ENCODE measurements at regions not wholly inside any gene's neighbourhood (a gene's known extent, or its start where the extent isn't known, plus 50 kb on each side); places are given as distances from the start of the nearest gene placed in this dataset.
A peak's percentile ranks its signal among the peaks of the same experiment; 100 is the strongest.

DNA sequence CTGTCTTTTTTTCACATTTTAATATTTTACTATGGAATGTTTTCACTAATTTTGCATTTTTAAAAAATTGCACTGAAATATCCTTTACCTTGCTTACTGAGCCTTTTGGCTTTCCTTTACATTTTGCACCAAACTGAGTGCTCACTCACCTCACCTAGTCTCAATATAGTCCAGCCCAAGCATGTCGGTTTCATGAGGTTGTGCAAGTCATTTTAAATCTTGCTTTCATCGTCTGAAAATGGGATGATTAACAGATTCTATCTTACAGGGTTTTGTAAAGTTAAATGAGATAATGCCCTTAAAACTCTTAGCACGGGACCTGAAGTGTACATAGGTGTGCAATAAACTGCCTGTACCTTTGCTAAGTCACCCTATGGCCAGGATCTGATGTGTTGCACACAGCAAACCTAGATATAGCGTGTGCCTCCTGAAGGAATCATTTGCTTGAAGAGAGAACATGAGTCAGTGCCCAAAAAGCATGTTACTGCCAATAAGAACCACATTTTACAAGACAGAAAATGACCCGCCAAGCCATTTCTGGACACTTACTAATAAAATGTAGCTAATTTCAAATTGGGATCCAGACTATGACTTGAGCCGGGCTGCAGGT, 199.8 kb downstream of the JCAD start:
- peak; percentile 50 for DNase-seq (ENCODE audit: low read depth)
- no peak for TF ChIP-seq CTCF (IDR thresholded peaks at IDR 0.05; ENCODE audit: insufficient read depth, low read length)
- H3K4me3 ChIP-seq (ENCODE audit: low read depth, low read length) = no peak overlapping the region

DNA sequence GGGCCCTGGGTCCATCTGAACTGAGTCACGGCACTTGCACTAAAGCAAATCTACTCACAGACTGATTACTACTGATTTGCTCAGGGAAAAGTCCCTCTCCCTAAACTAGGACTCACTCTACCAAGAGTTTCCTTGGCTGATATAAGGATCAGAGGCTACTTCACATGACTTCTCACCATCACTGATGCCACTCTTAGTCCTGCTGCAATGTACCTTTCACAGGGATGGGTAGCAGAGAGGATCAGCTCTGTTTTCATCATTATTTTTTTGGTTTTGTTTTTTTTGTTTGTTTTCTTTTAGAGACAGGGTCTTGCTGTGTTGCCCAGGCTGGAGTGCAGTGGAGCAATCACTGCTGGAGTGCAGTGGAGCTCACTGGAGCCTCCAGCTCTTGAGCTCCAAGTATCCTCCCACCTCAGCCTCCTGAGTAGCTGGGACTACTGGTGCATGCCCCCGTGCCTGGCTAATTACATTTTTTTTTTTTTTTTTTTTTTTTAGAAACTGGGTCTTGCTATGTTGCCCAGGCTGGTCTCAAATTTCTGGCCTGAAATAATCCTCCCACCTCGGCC, 200.6 kb downstream of the JCAD start:
- no peak overlapping the region for H3K4me3 ChIP-seq (ENCODE audit: low read depth, low read length)
- DNase-seq (ENCODE audit: low read depth) = no peak
- TF ChIP-seq CTCF (IDR thresholded peaks at IDR 0.05; ENCODE audit: insufficient read depth, low read length) = no peak

GRCh38 chr10:29857843-29858701, 201.3 kb downstream of the JCAD start:
- TF ChIP-seq CTCF (IDR thresholded peaks at IDR 0.05; ENCODE audit: insufficient read depth, low read length) = peak; percentile 79
- DNase-seq (ENCODE audit: low read depth) = peak; percentile 76

DNA sequence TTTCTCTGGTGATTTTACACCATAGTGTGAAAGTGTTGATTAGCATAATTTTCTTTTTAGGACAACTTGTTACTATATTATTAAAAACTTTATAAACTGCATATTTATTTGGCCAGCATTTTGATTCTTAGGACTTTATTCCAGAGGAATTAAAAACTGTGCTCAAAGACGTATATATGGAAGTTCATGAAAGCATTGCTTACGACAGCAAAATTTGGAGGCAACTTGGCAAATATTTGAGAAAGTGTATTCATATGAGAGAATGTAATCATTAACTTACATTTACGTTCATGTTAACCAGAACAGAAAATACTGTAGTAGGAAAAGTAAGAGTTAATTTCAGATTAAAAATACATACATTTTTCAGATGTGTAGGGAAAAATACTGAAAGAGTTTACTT, 203.1 kb downstream of the JCAD start:
- no peak overlapping the region for H3K4me3 ChIP-seq (ENCODE audit: low read depth, low read length)
- no peak for DNase-seq (ENCODE audit: low read depth)
- TF ChIP-seq CTCF (IDR thresholded peaks at IDR 0.05; ENCODE audit: insufficient read depth, low read length) = no peak

More at GRCh38 chr10:29857843-29858701, 201.3 kb downstream of the JCAD start:
- H3K4me3 ChIP-seq (ENCODE audit: low read depth, low read length) = no peak overlapping the region

- no peak for DNase-seq (ENCODE audit: low read depth)
- no peak for TF ChIP-seq CTCF (IDR thresholded peaks at IDR 0.05; ENCODE audit: insufficient read depth, low read length)
- no peak overlapping the region for H3K4me3 ChIP-seq (ENCODE audit: low read depth, low read length)
These were observed 205.5 kb downstream of the JCAD start for GRCh38 chr10:29853913-29854312.

- H3K4me3 ChIP-seq (ENCODE audit: low read depth, low read length) = no peak overlapping the region
- DNase-seq (ENCODE audit: low read depth) = no peak
- no peak for TF ChIP-seq CTCF (IDR thresholded peaks at IDR 0.05; ENCODE audit: insufficient read depth, low read length)
These were observed 208.1 kb downstream of the JCAD start for GRCh38 chr10:29851241-29851640.
